HEK293 (cell line): ENCODE measurements at regions not wholly inside any gene's neighbourhood (a gene's known extent, or its start where the extent isn't known, plus 50 kb on each side); places are given as distances from the start of the nearest gene placed in this dataset.
"Not testable (repeated sequence)": the region's sequence is repeated elsewhere in the genome, so short reads cannot be mapped to it uniquely, and the experiment has no call there.

ENCODE experiments used
- CTCF ChIA-PET: fragments of 350-600 bp; formaldehyde crosslinking; extraction: SDS; loops from one replicate; lab custom pipeline; 2021; ENCODE audit warnings: antibody characterized with exemption; lab: Yijun Ruan, JAX
- POLR2A ChIA-PET: fragments of 300-600 bp; formaldehyde crosslinking; extraction: SDS; loops from one replicate; lab custom pipeline; 2020; ENCODE audit warnings: antibody characterized with exemption, inconsistent platforms; lab: Yijun Ruan, JAX
- H3K27ac ChIP-seq: fragments of 200-500 bp; sonication (Bioruptor generic); 2 replicates; pipeline ENCODE4 v1.5.1; 2014; ENCODE audit warnings: low read depth, low read length, control low read depth, inconsistent platforms; ENCODE audit errors: extremely low read depth
- H3K36me3 ChIP-seq, 2 experiments: fragments of 200-500 bp in 1 of 2; sonication (Bioruptor generic) in 1 of 2; 1 replicate in 1 of 2; 2 replicates in 1 of 2; pipeline ENCODE4 v1.5.1; 2014 to 2017; ENCODE audit warnings: inconsistent platforms in 2 of 2, low read length in 2 of 2; ENCODE audit not compliant: control insufficient read depth in 2 of 2, insufficient read depth in 1 of 2
- H3K4me1 ChIP-seq: fragments of 200-500 bp; sonication (Bioruptor generic); 2 replicates; pipeline ENCODE4 v1.5.1; 2014; ENCODE audit warnings: mild to moderate bottlenecking, low read length, inconsistent platforms; ENCODE audit not compliant: control insufficient read depth, insufficient read depth
- H3K4me3 ChIP-seq: 2 replicates; pipeline ENCODE4 v1.5.1; 2011; ENCODE audit warnings: low read depth, mild to moderate bottlenecking, control low read depth, low read length, moderate library complexity
- H3K9me3 ChIP-seq: fragments of 200-500 bp; sonication (Bioruptor generic); 2 replicates; pipeline ENCODE4 v1.5.1; 2014; ENCODE audit warnings: low read depth, low read length, inconsistent platforms; ENCODE audit not compliant: control insufficient read depth, insufficient read depth
- GFI1B ChIP-seq: fragments of 450-650 bp; formaldehyde crosslinking; IDR thresholded peaks from 2 replicates; pipeline ENCODE4 v1.5.1; 2016; ENCODE audit warnings: missing biosample characterization, missing genetic modification characterization
- IKZF3 ChIP-seq: fragments of 450-650 bp; IDR thresholded peaks from 2 replicates; pipeline ENCODE4 v1.5.0; 2018; ENCODE audit warnings: missing biosample characterization, mild to moderate bottlenecking, missing genetic modification characterization, moderate library complexity
- MZF1 ChIP-seq: fragments of 450-650 bp; formaldehyde crosslinking; IDR thresholded peaks from 2 replicates; pipeline ENCODE4 v1.5.1; 2017; ENCODE audit warnings: missing biosample characterization, missing genetic modification characterization, borderline replicate concordance
- PRDM2 ChIP-seq: fragments of 450-650 bp; formaldehyde crosslinking; IDR thresholded peaks from 2 replicates; pipeline ENCODE4 v1.5.1; 2016; ENCODE audit warnings: missing biosample characterization, missing genetic modification characterization, borderline replicate concordance
- SCRT1 ChIP-seq: fragments of 450-650 bp; formaldehyde crosslinking; IDR thresholded peaks from 2 replicates; pipeline ENCODE4 v1.5.1; 2016; ENCODE audit warnings: missing biosample characterization, missing genetic modification characterization, borderline replicate concordance
- ZBTB21 ChIP-seq: fragments of 450-650 bp; formaldehyde crosslinking; IDR thresholded peaks from 2 replicates; pipeline ENCODE4 v1.5.1; 2017; ENCODE audit warnings: missing biosample characterization, missing genetic modification characterization
- ZNF112 ChIP-seq: fragments of 450-650 bp; formaldehyde crosslinking; IDR thresholded peaks from 2 replicates; pipeline ENCODE4 v1.5.0; 2017; ENCODE audit warnings: missing biosample characterization, missing genetic modification characterization
- ZNF140 ChIP-seq: fragments of 450-650 bp; formaldehyde crosslinking; IDR thresholded peaks from 2 replicates; pipeline ENCODE4 v1.5.1; 2016; ENCODE audit warnings: missing biosample characterization, missing genetic modification characterization
- ZNF169 ChIP-seq: fragments of 450-650 bp; formaldehyde crosslinking; IDR thresholded peaks from 2 replicates; pipeline ENCODE4 v1.5.1; 2016; ENCODE audit warnings: missing biosample characterization, missing genetic modification characterization
- ZNF184 ChIP-seq: fragments of 450-650 bp; IDR thresholded peaks from 2 replicates; pipeline ENCODE4 v1.5.1; 2018; ENCODE audit warnings: missing biosample characterization, mild to moderate bottlenecking, missing genetic modification characterization
- ZNF26 ChIP-seq: fragments of 450-650 bp; formaldehyde crosslinking; IDR thresholded peaks from 2 replicates; pipeline ENCODE4 v1.5.1; 2016; ENCODE audit warnings: missing biosample characterization, missing genetic modification characterization
- ZNF311 ChIP-seq: fragments of 450-650 bp; formaldehyde crosslinking; IDR thresholded peaks from 2 replicates; pipeline ENCODE4 v1.5.1; 2017; ENCODE audit warnings: missing biosample characterization, missing genetic modification characterization, borderline replicate concordance
- ZNF341 ChIP-seq: fragments of 450-650 bp; formaldehyde crosslinking; IDR thresholded peaks from 2 replicates; pipeline ENCODE4; 2016; ENCODE audit warnings: low read depth, missing biosample characterization, missing genetic modification characterization
- ZNF404 ChIP-seq: fragments of 450-650 bp; formaldehyde crosslinking; IDR thresholded peaks from 2 replicates; pipeline ENCODE4 v1.5.1; 2017; ENCODE audit warnings: missing biosample characterization, missing genetic modification characterization
- ZNF473 ChIP-seq: fragments of 450-650 bp; formaldehyde crosslinking; IDR thresholded peaks from 2 replicates; pipeline ENCODE4 v1.5.1; 2017; ENCODE audit warnings: missing biosample characterization, missing genetic modification characterization
- ZNF580 ChIP-seq: fragments of 450-650 bp; formaldehyde crosslinking; IDR thresholded peaks from 2 replicates; pipeline ENCODE4 v1.5.1; 2016; ENCODE audit warnings: missing biosample characterization, missing genetic modification characterization
- ZNF692 ChIP-seq: fragments of 450-650 bp; formaldehyde crosslinking; IDR thresholded peaks from 2 replicates; pipeline ENCODE4 v1.5.1; 2016; ENCODE audit warnings: missing biosample characterization, missing genetic modification characterization

GRCh38 chr14:34051966-34052657 lies 101.2 kb upstream of the EGLN3 start (continued):
- TF ChIP-seq PRDM2 (no peak), ZNF184 (tag by site-specific recombination) (no peak)

- TF ChIP-seq ZNF112 (tag by site-specific recombination) (no peak), ZNF140 (tag by site-specific recombination) (no peak), ZNF473 (no peak), ZNF692 (tag by site-specific recombination) (no peak), MZF1 (tag by site-specific recombination) (no peak)
- Histone ChIP-seq H3K4me1 (peaks cover 6% of the 10 kb centered on the region; the same call in 1 of the 2 replicates), H3K4me3 (no peak overlapping the region), H3K9me3 (no peaks in the 10 kb centered on the region), H3K36me3 (no peaks in the 10 kb centered on the region), H3K27ac (no peak overlapping the region)
- CTCF ChIA-PET = no interaction called here
- POLR2A ChIA-PET = no interaction called here
Measured at GRCh38 chr14:34050606-34051005, 99.7 kb upstream of the EGLN3 start.

- H3K4me3 ChIP-seq = no peak overlapping the region
- no peak for TF ChIP-seq SCRT1
- TF ChIP-seq ZNF580 (tag by site-specific recombination) = no peak
- TF ChIP-seq ZBTB21 (tag by site-specific recombination) = no peak
- no peak for TF ChIP-seq ZNF26 (tag by site-specific recombination)
- TF ChIP-seq ZNF404 (tag by site-specific recombination) = no peak
- TF ChIP-seq ZNF311 = no peak
- no peak for TF ChIP-seq ZNF341 (tag by site-specific recombination)
- no peak for TF ChIP-seq GFI1B (tag by site-specific recombination)
- TF ChIP-seq IKZF3 (tag by site-specific recombination) = no peak
- no peak for TF ChIP-seq ZNF169 (tag by site-specific recombination)
- CTCF ChIA-PET = no interaction called here
- H3K9me3 ChIP-seq = no peaks in the 10 kb centered on the region
- POLR2A ChIA-PET = no interaction called here
- H3K4me1 ChIP-seq = no peaks in the 10 kb centered on the region
- no peak overlapping the region for H3K27ac ChIP-seq
- H3K36me3 ChIP-seq = no peaks in the 10 kb centered on the region
Measured at GRCh38 chr14:34049790-34050189, 98.9 kb upstream of the EGLN3 start.

- H3K36me3 ChIP-seq, H3K9me3 ChIP-seq, H3K27ac ChIP-seq, H3K4me3 ChIP-seq, H3K4me1 ChIP-seq, POLR2A ChIA-PET, CTCF ChIA-PET: not testable (repeated sequence)
Measured at GRCh38 chr14:34049187-34049586, 98.3 kb upstream of the EGLN3 start.
